UCSD-AML1 (cell line): ENCODE measurements at regions not wholly inside any gene's neighbourhood (a gene's known extent, or its start where the extent isn't known, plus 50 kb on each side); places are given as distances from the start of the nearest gene placed in this dataset.
A peak's percentile ranks its signal among the peaks of the same experiment; 100 is the strongest.

Source experiments
- DNase-seq: peaks from one replicate; lab custom pipeline; 2025; ENCODE audit not compliant: unreplicated experiment; lab: John Stamatoyannopoulos, UW

DNA sequence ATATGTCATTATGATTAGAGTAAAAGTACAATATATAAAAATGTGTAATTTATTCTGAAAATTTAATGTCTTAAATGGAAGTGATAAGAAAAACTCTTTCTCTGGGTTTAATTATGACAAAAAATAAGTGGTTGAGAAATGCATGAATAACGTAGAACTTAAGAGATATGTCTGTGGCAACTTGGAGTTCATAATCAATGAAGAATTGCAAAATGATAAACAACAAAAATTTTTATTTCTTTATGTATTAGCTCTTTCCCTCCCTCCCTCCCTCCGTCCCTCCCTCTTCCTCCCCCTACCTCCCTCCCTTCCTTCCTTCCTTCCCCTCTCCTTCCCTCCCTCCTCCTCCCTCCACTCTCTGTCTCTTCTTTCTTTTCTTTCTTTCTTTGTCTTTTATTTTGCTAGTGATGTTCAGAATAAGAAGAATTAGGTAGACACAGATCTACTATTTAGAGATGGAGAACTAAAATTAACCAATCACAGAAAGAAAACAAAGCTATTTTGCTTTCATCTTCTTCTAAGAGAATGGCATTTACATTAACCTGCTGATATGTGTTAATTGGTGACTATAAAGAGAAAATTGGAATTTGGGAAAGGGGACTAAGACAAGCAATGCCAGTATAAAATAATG is 96.3 kb upstream of the PDC start:
- DNase-seq = no peak

- DNase-seq = no peak
These were observed 89.9 kb upstream of the PDC start for GRCh38 chr1:186550832-186551231.

- no peak for DNase-seq
These were observed 80.1 kb upstream of the PDC start for GRCh38 chr1:186541003-186541402.

DNA sequence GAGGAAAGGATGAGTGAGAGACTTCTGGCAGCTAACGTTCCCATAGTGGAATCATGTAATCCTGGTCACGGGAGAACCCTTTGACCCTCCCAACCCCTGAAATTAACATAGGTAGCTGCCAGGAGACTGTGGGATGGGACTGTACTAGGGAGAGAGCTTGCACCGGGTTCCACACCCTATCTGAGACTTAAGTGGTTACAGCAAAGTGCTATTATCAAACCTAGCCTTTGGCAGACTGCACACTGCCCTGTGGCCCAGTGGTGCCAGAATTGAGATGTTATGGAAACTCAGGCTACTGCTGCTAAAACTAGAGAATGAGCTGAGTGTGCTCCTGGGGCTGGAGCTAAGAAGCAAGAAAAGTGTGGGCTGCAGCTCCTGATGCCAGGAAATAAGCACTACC is 79.6 kb upstream of the PDC start:
- DNase-seq = no peak

DNA sequence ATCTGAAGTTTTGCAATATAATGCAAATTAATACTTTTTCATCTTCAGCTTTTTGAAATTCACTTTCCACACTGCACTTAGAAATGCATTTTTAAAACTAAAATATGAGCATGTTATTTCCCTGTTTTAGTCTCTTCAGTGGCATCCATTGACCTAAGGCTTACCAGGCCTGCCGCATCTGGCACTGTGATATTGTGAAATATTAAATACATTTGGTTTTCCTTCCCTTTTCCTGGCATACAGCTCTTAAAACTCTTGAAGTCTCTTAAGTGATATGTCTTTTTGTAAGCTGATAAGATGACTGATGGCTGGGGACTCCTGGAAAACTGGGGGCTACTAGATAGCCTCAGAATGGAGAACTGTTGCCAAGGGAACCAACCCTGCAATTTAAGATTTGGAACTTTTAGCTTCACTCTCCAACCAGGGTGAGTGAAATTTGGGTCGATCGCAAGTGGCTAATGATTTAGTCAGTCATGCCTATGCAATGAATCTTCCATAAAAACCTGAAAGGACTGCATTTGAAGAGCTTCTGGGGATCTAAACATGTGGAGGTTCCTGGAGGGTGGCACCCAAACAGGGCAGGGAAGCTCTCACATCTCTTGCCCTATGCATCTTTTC is 75.5 kb upstream of the PDC start:
- DNase-seq = no peak

GRCh38 chr1:186535388-186536133 is 74.6 kb upstream of the PDC start:
- DNase-seq = no peak

DNA sequence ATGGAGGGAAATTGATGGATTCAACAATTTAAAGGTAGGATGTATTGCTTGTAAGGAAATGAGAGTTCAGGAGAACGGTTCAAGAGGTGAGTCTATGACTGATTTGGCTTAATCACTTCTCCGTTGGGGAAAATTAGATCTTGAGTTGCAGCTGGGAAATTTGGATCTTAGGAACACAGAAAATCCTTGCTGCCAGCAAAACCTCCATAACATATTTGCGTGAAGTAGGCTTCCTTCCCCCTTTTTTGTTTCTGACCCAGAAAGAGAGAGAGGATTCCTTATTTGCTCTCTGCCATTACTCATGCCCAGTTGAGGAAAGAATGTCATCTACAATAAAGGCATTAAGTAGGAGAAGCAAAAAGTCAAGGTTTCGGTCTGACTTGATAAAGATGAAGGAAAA is 73.5 kb upstream of the PDC start:
- DNase-seq = no peak

DNA sequence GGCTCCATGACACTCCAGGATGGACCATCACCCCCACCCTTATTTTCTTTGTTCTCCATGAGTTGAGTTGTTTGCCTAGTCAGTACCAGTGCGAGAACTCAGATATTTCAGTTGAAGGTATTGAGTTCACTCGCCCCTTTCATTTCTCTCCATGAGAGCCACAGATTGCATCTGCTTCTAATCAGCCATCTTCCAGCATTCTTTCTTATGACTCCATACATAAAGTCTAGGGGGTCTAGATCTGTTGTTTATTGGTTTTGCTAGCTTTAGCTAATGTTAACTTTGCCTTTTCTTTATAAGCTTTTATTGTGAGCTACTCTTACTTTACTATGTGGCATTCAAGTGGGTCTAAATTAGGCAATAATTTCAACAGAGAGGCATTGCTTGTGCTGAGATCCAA is 71.6 kb upstream of the PDC start:
- no peak for DNase-seq

GRCh38 chr1:186531561-186532165 is 70.7 kb upstream of the PDC start:
- peak; percentile 13 for DNase-seq

DNA sequence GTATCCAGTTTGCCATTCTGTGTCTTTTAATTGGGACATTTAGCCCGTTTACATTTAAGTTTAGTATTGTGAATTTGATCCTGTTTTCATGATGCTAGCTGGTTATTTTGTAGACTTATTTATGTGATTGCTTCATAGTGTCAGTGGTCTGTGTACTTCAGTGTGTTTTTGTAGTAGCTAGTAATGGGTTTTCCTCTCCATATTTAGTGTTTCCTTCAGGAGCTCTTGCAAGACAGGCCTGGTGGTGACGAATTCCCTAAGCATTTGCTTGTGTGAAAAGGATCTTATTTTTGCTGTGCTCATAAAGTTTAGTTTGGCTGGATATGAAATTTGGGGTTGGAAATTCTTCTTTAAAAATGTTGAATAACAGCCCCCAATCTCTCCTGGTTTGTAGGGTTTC is 69.2 kb upstream of the PDC start:
- no peak for DNase-seq

GRCh38 chr1:186519982-186520381 is 59.1 kb upstream of the PDC start:
- DNase-seq = no peak

DNA sequence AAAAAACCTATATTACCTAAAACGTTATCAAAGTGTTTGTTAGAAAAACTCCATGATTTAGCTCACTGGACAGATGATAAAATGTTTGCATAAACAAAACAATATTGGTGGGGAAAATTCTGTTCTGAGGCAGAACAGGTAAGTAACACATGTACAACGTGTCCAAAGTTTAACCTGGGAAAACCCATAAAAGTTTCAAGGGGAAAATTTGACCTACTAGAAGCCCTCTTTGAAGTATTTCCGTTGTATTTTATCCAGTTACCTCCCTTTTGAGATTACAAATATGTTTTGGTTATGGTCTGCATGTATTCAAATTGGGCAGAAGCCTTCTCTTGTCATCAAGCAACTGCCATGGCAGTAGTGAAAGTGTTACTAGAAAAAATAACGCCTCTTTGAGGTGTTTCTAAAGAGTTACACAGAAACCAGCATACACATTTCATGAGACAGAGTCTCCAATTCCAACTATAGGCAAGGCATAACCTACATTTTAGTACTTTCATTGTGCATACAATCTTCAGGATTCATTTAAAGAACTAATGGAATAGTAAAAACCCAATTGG is 58.0 kb upstream of the PDC start:
- DNase-seq = no peak

- no peak for DNase-seq
These were observed 57.5 kb upstream of the PDC start for GRCh38 chr1:186518395-186518794.

DNA sequence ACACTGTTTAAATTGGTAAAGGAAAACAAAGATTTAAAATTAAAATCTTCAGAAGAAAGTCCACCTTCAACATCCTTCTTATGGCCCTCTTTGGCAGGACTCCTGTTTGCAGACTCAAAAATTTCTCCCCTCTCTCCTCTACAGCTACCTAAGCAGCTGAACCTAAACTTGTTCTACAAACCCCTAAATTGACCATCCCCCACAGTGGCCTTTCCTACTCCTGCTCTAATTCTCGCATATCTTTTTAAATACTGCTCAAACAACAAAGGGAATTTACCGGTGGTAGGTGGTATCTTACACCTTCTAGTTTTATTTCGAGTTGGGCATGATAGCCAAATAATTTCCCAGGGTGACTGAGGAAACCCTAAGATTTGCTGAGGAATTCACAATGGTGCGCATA is 53.5 kb upstream of the PDC start:
- DNase-seq = no peak

DNA sequence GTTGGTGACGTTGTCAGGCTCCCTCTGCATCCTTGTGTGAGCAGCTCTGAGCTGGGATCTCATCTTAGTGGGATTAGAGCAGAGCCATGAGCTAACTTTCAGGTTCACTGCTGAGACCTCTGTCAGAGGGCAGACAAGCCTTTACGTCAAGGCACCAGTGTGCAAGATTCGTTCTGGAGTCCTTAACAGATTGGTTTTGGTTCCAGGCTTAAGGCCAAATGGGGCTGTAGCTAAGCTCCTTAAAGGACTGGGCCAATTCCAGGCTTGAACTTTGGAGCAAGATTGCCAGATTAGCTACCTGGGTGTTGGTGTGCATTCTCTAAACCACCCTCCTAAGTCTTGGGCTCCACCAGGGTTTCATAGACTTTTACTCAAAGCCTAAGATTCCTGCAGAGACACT is 52.6 kb upstream of the PDC start:
- DNase-seq = no peak

DNA sequence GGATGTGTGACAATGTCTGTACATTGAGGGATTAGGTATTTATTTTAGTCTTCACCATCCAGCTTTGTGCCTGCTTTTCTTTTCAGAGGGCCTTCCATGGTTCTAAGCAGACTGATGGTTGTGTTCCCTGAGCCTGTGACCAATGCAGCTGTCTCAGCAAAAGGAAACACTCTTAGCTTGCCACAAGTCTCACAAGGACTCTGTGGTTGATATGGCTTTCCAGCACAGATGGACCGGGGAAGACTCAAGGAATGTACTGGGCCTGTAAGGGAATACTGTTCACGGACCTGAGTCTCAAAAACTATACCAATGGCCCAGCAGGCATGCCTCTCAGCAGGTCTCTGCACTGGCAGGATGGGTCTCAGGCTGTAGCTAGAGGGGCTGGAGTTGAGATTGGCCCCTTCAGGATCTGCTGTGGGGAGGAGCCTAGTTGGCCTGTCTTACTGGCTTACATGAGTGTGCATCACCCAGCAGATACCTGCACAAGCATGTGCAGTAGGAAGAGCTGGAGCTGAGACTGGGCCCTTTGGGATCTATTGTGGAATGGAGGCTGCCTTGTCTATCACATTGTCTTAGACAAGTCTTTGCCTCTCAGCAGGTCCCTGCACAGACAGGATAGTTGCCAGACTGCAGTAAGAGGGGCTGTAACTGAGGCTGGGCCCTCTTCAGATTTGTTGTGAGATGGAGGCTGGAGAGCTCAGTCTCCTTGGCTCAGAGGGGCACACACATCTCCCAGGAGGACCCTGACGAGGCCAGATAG is 52.0 kb upstream of the PDC start:
- DNase-seq = peak; percentile 11

DNA sequence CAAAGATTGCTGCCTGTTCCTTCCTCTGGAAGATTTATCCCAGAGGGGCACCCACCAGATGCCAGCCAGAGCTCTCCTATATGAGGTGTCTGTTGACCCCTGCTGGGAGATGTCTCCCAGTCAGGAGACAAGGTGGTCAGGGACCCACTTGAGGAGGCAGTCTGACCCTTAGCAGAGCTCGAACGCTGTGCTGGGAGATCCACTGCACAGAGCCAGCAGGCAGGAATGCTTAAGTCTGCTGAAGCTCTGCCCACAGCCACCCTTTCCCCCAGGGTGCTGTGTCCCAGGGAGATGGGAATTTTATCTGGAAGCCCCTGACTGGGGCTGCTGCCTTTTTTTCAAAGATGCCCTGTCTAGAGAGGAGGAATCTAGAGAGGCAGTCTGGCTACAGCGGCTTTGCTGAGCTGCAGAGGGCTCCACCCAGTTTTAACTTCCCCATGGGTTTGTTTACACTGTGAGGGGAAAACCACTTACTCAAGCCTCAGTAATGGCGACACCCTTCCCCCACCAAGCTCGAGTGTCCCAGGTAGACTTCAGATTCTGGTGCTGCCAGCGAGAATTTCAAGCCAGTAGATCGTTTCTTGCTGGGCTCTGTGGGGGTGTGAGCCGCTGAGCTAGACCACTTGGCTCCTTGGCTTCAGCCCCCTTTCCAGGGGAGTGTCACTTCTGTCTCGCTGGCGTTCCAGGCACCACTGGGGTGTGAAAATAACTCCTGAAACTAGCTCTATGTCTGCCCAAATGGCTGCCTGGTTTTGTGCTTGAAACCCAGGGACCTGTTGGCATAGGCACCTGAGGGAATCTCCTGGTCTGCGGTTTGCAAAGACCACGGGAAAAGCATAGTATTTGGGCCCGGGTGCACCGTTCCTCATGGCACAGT is 51.1 kb upstream of the PDC start:
- peak; percentile 32 for DNase-seq
